ENCODE measurements at regions not wholly inside any gene's neighbourhood (a gene's known extent, or its start where the extent isn't known, plus 50 kb on each side); places are given as distances from the start of the nearest gene placed in this dataset.

GRCh38 chr5:171629628-171630349, 155.8 kb upstream of the SMIM23 start (continued):
- TF ChIP-seq NFE2L2 (IDR thresholded peaks at IDR 0.05; ENCODE audit: low read depth, low read length): no peak

DNA sequence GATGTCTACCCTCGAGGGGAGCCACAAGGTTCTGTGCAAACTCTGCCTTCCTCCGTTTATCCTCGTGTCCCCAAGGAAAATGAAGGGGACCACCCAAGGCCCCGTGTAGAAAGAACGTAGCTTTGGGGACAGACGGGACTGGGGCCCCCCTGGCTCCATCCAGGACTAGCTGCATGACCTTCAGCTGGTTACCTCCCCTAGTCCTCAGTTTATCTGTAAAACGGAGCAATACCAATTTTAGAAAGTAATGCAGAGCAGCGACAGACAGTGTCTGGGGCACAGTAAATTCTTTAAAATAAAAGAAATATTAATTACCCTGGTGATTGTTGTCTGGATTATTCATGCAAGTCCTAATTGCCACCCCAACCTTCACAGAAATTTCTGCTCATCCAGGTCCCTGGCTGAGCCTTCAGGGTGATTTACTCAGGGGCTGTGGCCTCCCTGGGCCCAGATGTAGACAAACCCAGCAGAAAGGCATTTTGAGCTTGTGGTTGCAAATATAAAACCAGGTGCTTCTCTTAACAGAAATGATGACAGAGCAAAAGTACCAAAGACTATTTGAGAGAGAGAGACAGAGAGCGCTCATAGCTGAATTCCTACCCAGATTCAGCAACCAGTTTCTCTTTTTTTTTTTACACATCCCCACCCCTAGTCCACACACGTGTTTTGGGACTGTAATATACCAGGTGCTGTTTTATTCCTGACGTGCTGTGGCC, 155.1 kb upstream of the SMIM23 start:
- Histone ChIP-seq H2BK5ac (ENCODE audit: low read depth, low read length, poor library complexity, severe bottlenecking) (no peak overlapping the region), H2AK9ac (replicated peaks; ENCODE audit: low read depth, low read length, poor library complexity) (peak overlapping the region; percentile 51), H4K91ac (ENCODE audit: insufficient read depth, low read depth, low read length) (no peak overlapping the region), H3K36me3 (ENCODE audit: control insufficient read depth, insufficient read depth, low read length) (no peaks in the 10 kb centered on the region), H3K14ac (replicated peaks; ENCODE audit: low read depth, low read length) (no peak overlapping the region), H3K9ac (ENCODE audit: low read depth, low read length) (no peak overlapping the region), H3K18ac (ENCODE audit: low read depth, low read length) (no peak overlapping the region), H3K79me1 (ENCODE audit: low read depth in 1 of 2, low read length in 2 of 2) (no peaks in the 10 kb centered on the region), H3K4me2 (ENCODE audit: low read depth, low read length) (peak overlapping the region; percentile 57; the same call in 1 of the 2 replicates), H3K23ac (ENCODE audit: low read depth, low read length) (no peak overlapping the region), H3K27me3 (ENCODE audit: control insufficient read depth, insufficient read depth, low read length) (peaks cover 50% of the 10 kb centered on the region), H2BK20ac (ENCODE audit: low read depth, low read length) (no peak overlapping the region), H3K4ac (ENCODE audit: low read depth, low read length) (no peak overlapping the region), H2AK5ac (ENCODE audit: low read depth, low read length) (no peak overlapping the region), H3K9me1 (ENCODE audit: insufficient read depth, low read length) (no peaks in the 10 kb centered on the region), H4K20me1 (ENCODE audit: insufficient read depth, low read length) (no peaks in the 10 kb centered on the region), H2AFZ (replicated peaks; ENCODE audit: low read length, poor library complexity) (peak overlapping the region; percentile 80), H4K5ac (ENCODE audit: low read depth, low read length) (no peak overlapping the region), H4K8ac (ENCODE audit: low read depth in 2 of 2, low read length in 2 of 2) (no peak overlapping the region), H2BK15ac (ENCODE audit: low read depth, low read length) (no peak overlapping the region), H3K4me3 (ENCODE audit: insufficient read depth, low read depth, low read length) (no peak overlapping the region), H3K4me1 (ENCODE audit: control insufficient read depth, insufficient read depth, low read length) (no peaks in the 10 kb centered on the region), H3K27ac (ENCODE audit: insufficient read depth, low read length) (no peak overlapping the region), H3K56ac (ENCODE audit: extremely low read depth, insufficient read depth, low read length) (no peak overlapping the region), H2BK120ac (ENCODE audit: low read depth, low read length) (no peak overlapping the region), H3K9me3 (ENCODE audit: control insufficient read depth, insufficient read depth, low read length) (no peaks in the 10 kb centered on the region)
- ATAC-seq (ENCODE audit: low read depth) (no peak), DNase-seq (no peak)
- WGBS, 2 experiments (ENCODE audit: extremely low coverage in 2 of 2, insufficient read length in 1 of 2): 0% methylated on average over 3 of the region's 11 CpGs; no CpG with 5 or more reads in 1 of the 2 experiments
- in situ Hi-C loops (cut with MboI; ENCODE audit: low sequenced_read_pairs): no loop called here
- ChIA-PET POLR2A (ENCODE audit: unreplicated experiment) (interaction anchor here (0.6 kb wide), 1 partner anchor 670 kb away, joined by 10 read pairs; no protein-coding TSS in a partner anchor), CTCF (interaction anchor here (0.8 to 1.5 kb wide), 6 partner anchors 9 to 244 kb away, joined by 3 to 6 read pairs (median 4); no protein-coding TSS in a partner anchor)
- dilution Hi-C loops (cut with HindIII; ENCODE audit: low sequenced_read_pairs, unreplicated experiment): no loop called here
- no TSS peak for BruUV-seq (replicated peaks)
- intact Hi-C loops (cut with micrococcal nuclease): loop anchor here (1.0 to 5.0 kb wide), 3 partner anchors 212 to 412 kb away; no protein-coding TSS in a partner anchor
- TF ChIP-seq, protein P1, sequence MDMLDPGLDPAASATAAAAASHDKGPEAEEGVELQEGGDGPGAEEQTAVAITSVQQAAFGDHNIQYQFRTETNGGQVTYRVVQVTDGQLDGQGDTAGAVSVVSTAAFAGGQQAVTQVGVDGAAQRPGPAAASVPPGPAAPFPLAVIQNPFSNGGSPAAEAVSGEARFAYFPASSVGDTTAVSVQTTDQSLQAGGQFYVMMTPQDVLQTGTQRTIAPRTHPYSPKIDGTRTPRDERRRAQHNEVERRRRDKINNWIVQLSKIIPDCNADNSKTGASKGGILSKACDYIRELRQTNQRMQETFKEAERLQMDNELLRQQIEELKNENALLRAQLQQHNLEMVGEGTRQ (IDR thresholded peaks at IDR 0.05; ENCODE audit: low read depth, low read length): no peak
- no peak for TF ChIP-seq POLR2A (IDR thresholded peaks at IDR 0.05; ENCODE audit: low read depth, low read length)
- no peak for TF ChIP-seq FOS (IDR thresholded peaks at IDR 0.05; ENCODE audit: low read depth, low read length)
- no peak for TF ChIP-seq RAD21 (IDR thresholded peaks at IDR 0.05; ENCODE audit: low read length)
- no peak for TF ChIP-seq RCOR1 (IDR thresholded peaks at IDR 0.05; ENCODE audit: insufficient replicate concordance, low read length)
- TF ChIP-seq MAZ (IDR thresholded peaks at IDR 0.05; ENCODE audit: borderline replicate concordance, low read depth, low read length): no peak
- TF ChIP-seq MAFK (IDR thresholded peaks at IDR 0.05; ENCODE audit: low read depth, low read length): 0 out of 2 replicates have a peak, but pooled peaks have one; percentile 2
